ENCODE measurements at regions not wholly inside any gene's neighbourhood (a gene's known extent, or its start where the extent isn't known, plus 50 kb on each side); places are given as distances from the start of the nearest gene placed in this dataset.

- no peak for DNase-seq (ENCODE audit: low read depth)
These were observed 707.2 kb upstream of the CELF2 start for GRCh38 chr10:10310498-10310897.

GRCh38 chr10:10311966-10312365 is 705.7 kb upstream of the CELF2 start:
- DNase-seq (ENCODE audit: low read depth): no peak

- no peak for DNase-seq (ENCODE audit: low read depth)
These were observed 704.4 kb upstream of the CELF2 start for GRCh38 chr10:10313149-10313835.

GRCh38 chr10:10314626-10315025 is 703.0 kb upstream of the CELF2 start:
- no peak for DNase-seq (ENCODE audit: low read depth)

GRCh38 chr10:10315989-10316388 is 701.7 kb upstream of the CELF2 start:
- no peak for DNase-seq (ENCODE audit: low read depth)

- no peak for DNase-seq (ENCODE audit: low read depth)
These were observed 700.5 kb upstream of the CELF2 start for GRCh38 chr10:10317151-10317550.

- DNase-seq (ENCODE audit: low read depth): no peak
These were observed 698.8 kb upstream of the CELF2 start for GRCh38 chr10:10318856-10319255.

- DNase-seq (ENCODE audit: low read depth): no peak
These were observed 696.7 kb upstream of the CELF2 start for GRCh38 chr10:10320956-10321355.

GRCh38 chr10:10326116-10326515 is 691.6 kb upstream of the CELF2 start:
- DNase-seq (ENCODE audit: low read depth): no peak

GRCh38 chr10:10327934-10328333 is 689.7 kb upstream of the CELF2 start:
- no peak for DNase-seq (ENCODE audit: low read depth)

GRCh38 chr10:10330418-10330817 is 687.3 kb upstream of the CELF2 start:
- no peak for DNase-seq (ENCODE audit: low read depth)

GRCh38 chr10:10332786-10333185 is 684.9 kb upstream of the CELF2 start:
- DNase-seq (ENCODE audit: low read depth): no peak

- DNase-seq (ENCODE audit: low read depth): no peak
These were observed 684.0 kb upstream of the CELF2 start for GRCh38 chr10:10333622-10334021.

GRCh38 chr10:10338339-10338738 is 679.3 kb upstream of the CELF2 start:
- DNase-seq (ENCODE audit: low read depth): no peak

- no peak for DNase-seq (ENCODE audit: low read depth)
These were observed 671.1 kb upstream of the CELF2 start for GRCh38 chr10:10346390-10347150.

GRCh38 chr10:10350050-10350449 is 667.6 kb upstream of the CELF2 start:
- DNase-seq (ENCODE audit: low read depth): no peak

- no peak for DNase-seq (ENCODE audit: low read depth)
These were observed 666.2 kb upstream of the CELF2 start for GRCh38 chr10:10351451-10351850.

- DNase-seq (ENCODE audit: low read depth): no peak
These were observed 664.3 kb upstream of the CELF2 start for GRCh38 chr10:10353326-10353868.

- DNase-seq (ENCODE audit: low read depth): no peak
These were observed 658.4 kb upstream of the CELF2 start for GRCh38 chr10:10359263-10359662.

- DNase-seq (ENCODE audit: low read depth): no peak
These were observed 656.3 kb upstream of the CELF2 start for GRCh38 chr10:10361301-10361885.

GRCh38 chr10:10362800-10363199 is 654.9 kb upstream of the CELF2 start:
- DNase-seq (ENCODE audit: low read depth): no peak

- DNase-seq (ENCODE audit: low read depth): no peak
These were observed 654.5 kb upstream of the CELF2 start for GRCh38 chr10:10363217-10363616.

- DNase-seq (ENCODE audit: low read depth): no peak
These were observed 652.8 kb upstream of the CELF2 start for GRCh38 chr10:10364902-10365301.
